ENCODE measurements at regions not wholly inside any gene's neighbourhood (a gene's known extent, or its start where the extent isn't known, plus 50 kb on each side); places are given as distances from the start of the nearest gene placed in this dataset.

GRCh38 chrX:115929480-115929879 is 241.1 kb upstream of the AGTR2 start:
- no peak overlapping the region for H3K4me3 ChIP-seq (ENCODE audit: low read depth, low read length)
- no peak for TF ChIP-seq CTCF (conservative IDR thresholded peaks at IDR 0.05; ENCODE audit: low read depth, low read length)
- DNase-seq (ENCODE audit: low read depth) = no peak

GRCh38 chrX:115936008-115936407 is 234.5 kb upstream of the AGTR2 start:
- no peak for TF ChIP-seq CTCF (conservative IDR thresholded peaks at IDR 0.05; ENCODE audit: low read depth, low read length)
- DNase-seq (ENCODE audit: low read depth) = no peak
- H3K4me3 ChIP-seq (ENCODE audit: low read depth, low read length) = no peak overlapping the region

- no peak overlapping the region for H3K4me3 ChIP-seq (ENCODE audit: low read depth, low read length)
- DNase-seq (ENCODE audit: low read depth) = no peak
- no peak for TF ChIP-seq CTCF (conservative IDR thresholded peaks at IDR 0.05; ENCODE audit: low read depth, low read length)
Measured at GRCh38 chrX:115939070-115939469, 231.5 kb upstream of the AGTR2 start.

GRCh38 chrX:115939636-115940160 is 230.8 kb upstream of the AGTR2 start:
- no peak overlapping the region for H3K4me3 ChIP-seq (ENCODE audit: low read depth, low read length)
- no peak for TF ChIP-seq CTCF (conservative IDR thresholded peaks at IDR 0.05; ENCODE audit: low read depth, low read length)
- no peak for DNase-seq (ENCODE audit: low read depth)

- no peak overlapping the region for H3K4me3 ChIP-seq (ENCODE audit: low read depth, low read length)
- TF ChIP-seq CTCF (conservative IDR thresholded peaks at IDR 0.05; ENCODE audit: low read depth, low read length) = no peak
- no peak for DNase-seq (ENCODE audit: low read depth)
Measured at GRCh38 chrX:115940348-115940747, 230.2 kb upstream of the AGTR2 start.

GRCh38 chrX:115940888-115941332 is 229.6 kb upstream of the AGTR2 start:
- no peak overlapping the region for H3K4me3 ChIP-seq (ENCODE audit: low read depth, low read length)
- no peak for TF ChIP-seq CTCF (conservative IDR thresholded peaks at IDR 0.05; ENCODE audit: low read depth, low read length)
- DNase-seq (ENCODE audit: low read depth) = peak; percentile 3

- no peak for TF ChIP-seq CTCF (conservative IDR thresholded peaks at IDR 0.05; ENCODE audit: low read depth, low read length)
- no peak overlapping the region for H3K4me3 ChIP-seq (ENCODE audit: low read depth, low read length)
- no peak for DNase-seq (ENCODE audit: low read depth)
Measured at GRCh38 chrX:115941388-115941787, 229.2 kb upstream of the AGTR2 start.
